HCT116 (cell line): ENCODE measurements at regions not wholly inside any gene's neighbourhood (a gene's known extent, or its start where the extent isn't known, plus 50 kb on each side); places are given as distances from the start of the nearest gene placed in this dataset.

Experiments used
- ATAC-seq: fragments of 200-7000 bp; cut with Tn5 transposase; 2 replicates; pipeline ENCODE4 v1.9.1; 2020; ENCODE audit warnings: mild to moderate bottlenecking, moderate library complexity
- BruUV-seq: library from RNA; stranded (reverse); fragments of 400-500 nt; replicated peaks from 2 replicates; lab custom pipeline; 2021; lab: Mats Ljungman, UMichigan
- CTCF ChIA-PET: fragments of 300-600 bp; sonication (Branson Sonifier 250); formaldehyde crosslinking; loops from one replicate; lab custom pipeline; 2021; ENCODE audit warnings: antibody characterized with exemption; lab: Charles Lee
- POLR2A ChIA-PET: fragments of 300-600, 350-600 bp; sonication (Branson Sonifier 250); formaldehyde crosslinking; loops from one replicate; lab custom pipeline; 2021; ENCODE audit warnings: antibody characterized with exemption; lab: Charles Lee
- RAD21 ChIA-PET, 2 experiments: fragments of 300-600 bp; sonication (Branson Sonifier 250); formaldehyde crosslinking; loops; one replicate each; lab custom pipeline; 2023; ENCODE audit warnings: low total read pairs in 2 of 2; ENCODE audit not compliant: uncharacterized antibody in 2 of 2, unreplicated experiment in 2 of 2, low non-redundant PET in 1 of 2; lab: Charles Lee
- DNase-seq: peaks from one replicate; pipeline ENCODE4 v3.0.0-alpha.2; 2010; ENCODE audit warnings: low read depth, low spot score
- H2AFZ ChIP-seq: fragments of 200-600 bp; shearing (Covaris generic), sonication (generic); 2 replicates; pipeline ENCODE4 v1.6.1; 2017; ENCODE audit warnings: low read depth, mixed run types, mixed read lengths, antibody characterized with exemption, low read length; ENCODE audit not compliant: poor library complexity, severe bottlenecking
- H3K27ac ChIP-seq: 2 replicates; pipeline ENCODE4 v1.5.1; 2012; ENCODE audit warnings: low read depth, low read length
- H3K27me3 ChIP-seq: fragments of 200-600 bp; sonication (generic); 2 replicates; pipeline ENCODE4 v1.6.1; 2016; ENCODE audit warnings: mixed run types, low read length, mixed read lengths; ENCODE audit not compliant: insufficient read depth
- H3K36me3 ChIP-seq, 2 experiments: fragments of 200-500 bp in 1 of 2; fragments of 200-600 bp in 1 of 2; sonication (Bioruptor generic) in 1 of 2; sonication (generic) in 1 of 2; 2 replicates each; pipeline versions ENCODE4 v1.5.1 to v1.6.1; 2014 to 2016; ENCODE audit warnings: low read length in 2 of 2, inconsistent platforms in 1 of 2, mixed read lengths in 1 of 2, mixed run types in 1 of 2; ENCODE audit not compliant: insufficient read depth in 2 of 2, control insufficient read depth in 1 of 2
- H3K4me1 ChIP-seq, 2 experiments: fragments of 200-600 bp in 1 of 2; sonication (generic) in 1 of 2; 2 replicates each; pipeline versions ENCODE4 v1.5.1 to v1.6.1; 2012 to 2017; ENCODE audit warnings: low read length in 2 of 2, inconsistent platforms in 1 of 2, mild to moderate bottlenecking in 1 of 2, mixed read lengths in 1 of 2, mixed run types in 1 of 2, moderate library complexity in 1 of 2; ENCODE audit not compliant: insufficient read depth in 2 of 2, control insufficient read depth in 1 of 2
- H3K4me2 ChIP-seq: fragments of 200-600 bp; sonication (generic); 2 replicates; pipeline ENCODE4 v1.6.1; 2017; ENCODE audit warnings: mixed run types, low read length, mixed read lengths
- H3K4me3 ChIP-seq, 2 experiments: fragments of 200-600 bp in 1 of 2; sonication (generic) in 1 of 2; replicated peaks in 1 of 2; 2 replicates each; pipeline ENCODE4 v1.5.1; 2011 to 2016; ENCODE audit warnings: low read length in 2 of 2, control low read depth in 1 of 2, low read depth in 1 of 2, mild to moderate bottlenecking in 1 of 2, mixed read lengths in 1 of 2, mixed run types in 1 of 2
- H3K79me2 ChIP-seq: fragments of 200-600 bp; sonication (generic); 2 replicates; pipeline ENCODE4 v1.6.1; 2017; ENCODE audit warnings: mild to moderate bottlenecking, mixed run types, low read length, moderate library complexity, mixed read lengths; ENCODE audit not compliant: insufficient read depth
- H3K9ac ChIP-seq: fragments of 200-600 bp; sonication (generic); 2 replicates; pipeline ENCODE4 v1.6.1; 2016; ENCODE audit warnings: low read length, mixed read lengths
- H3K9me2 ChIP-seq: fragments of 200-600 bp; sonication (generic), shearing (Covaris generic); 2 replicates; pipeline ENCODE4 v1.6.1; 2017; ENCODE audit warnings: mixed run types, mild to moderate bottlenecking, moderate library complexity; ENCODE audit not compliant: insufficient read depth
- H3K9me3 ChIP-seq, 2 experiments: fragments of 200-500 bp in 1 of 2; fragments of 200-600 bp in 1 of 2; sonication (Bioruptor generic) in 1 of 2; sonication (generic) in 1 of 2; 2 replicates each; pipeline ENCODE4 v1.6.1; 2014 to 2017; ENCODE audit warnings: low read length in 2 of 2, mixed read lengths in 2 of 2, inconsistent platforms in 1 of 2, low read depth in 1 of 2, mild to moderate bottlenecking in 1 of 2, mixed run types in 1 of 2, moderate library complexity in 1 of 2; ENCODE audit not compliant: control insufficient read depth in 1 of 2, insufficient read depth in 1 of 2
- H4K20me1 ChIP-seq: fragments of 200-600 bp; sonication (generic), shearing (Covaris generic); 2 replicates; pipeline ENCODE4 v1.6.1; 2017; ENCODE audit warnings: mixed run types, mild to moderate bottlenecking, moderate library complexity; ENCODE audit not compliant: insufficient read depth
- CBX3 ChIP-seq: IDR thresholded peaks from 2 replicates; pipeline ENCODE4 v1.6.1; 2012; ENCODE audit warnings: low read depth
- CEBPB ChIP-seq: IDR thresholded peaks from 2 replicates; pipeline ENCODE4 v1.6.1; 2012; ENCODE audit warnings: low read depth
- CTCF ChIP-seq, 3 experiments: fragments of 200-600 bp in 1 of 3; sonication (generic) in 1 of 3; IDR thresholded peaks in 2 of 3; conservative IDR thresholded peaks in 1 of 3; 2 replicates each; pipeline ENCODE4 v1.5.1; 2012 to 2017; ENCODE audit warnings: low read depth in 2 of 3, low read length in 2 of 3, antibody characterized with exemption in 1 of 3, borderline replicate concordance in 1 of 3, control low read depth in 1 of 3, mild to moderate bottlenecking in 1 of 3, mixed read lengths in 1 of 3, mixed run types in 1 of 3, moderate library complexity in 1 of 3; ENCODE audit not compliant: insufficient read depth in 1 of 3
- FOSL1 ChIP-seq: IDR thresholded peaks from 2 replicates; pipeline ENCODE4 v1.6.1; 2012; ENCODE audit warnings: low read depth
- JUND ChIP-seq: IDR thresholded peaks from 2 replicates; pipeline ENCODE4 v1.6.1; 2012
- MAX ChIP-seq: IDR thresholded peaks from 2 replicates; pipeline ENCODE4 v1.6.1; 2012
- POLR2A ChIP-seq: IDR thresholded peaks from 2 replicates; pipeline ENCODE4 v1.7.0; 2011; ENCODE audit warnings: borderline replicate concordance; ENCODE audit not compliant: insufficient read depth, insufficient read length; ENCODE audit errors: extremely low read depth
- RAD21 ChIP-seq: IDR thresholded peaks from 2 replicates; pipeline ENCODE4 v1.6.1; 2012; ENCODE audit warnings: low read depth, mild to moderate bottlenecking
- SIN3A ChIP-seq: IDR thresholded peaks from 2 replicates; pipeline ENCODE4 v1.6.1; 2012; ENCODE audit warnings: low read depth
- SP1 ChIP-seq: IDR thresholded peaks from 2 replicates; pipeline ENCODE4 v1.6.1; 2012; ENCODE audit warnings: low read depth
- SRF ChIP-seq: IDR thresholded peaks from 2 replicates; pipeline ENCODE4 v1.6.1; 2012; ENCODE audit warnings: low read depth
- TCF7L2 ChIP-seq: IDR thresholded peaks from 2 replicates; pipeline ENCODE4 v1.7.0; 2011; ENCODE audit warnings: borderline replicate concordance, inconsistent platforms; ENCODE audit not compliant: insufficient read depth, insufficient read length; ENCODE audit errors: extremely low read depth
- YY1 ChIP-seq: IDR thresholded peaks from 2 replicates; pipeline ENCODE4 v1.6.1; 2011; ENCODE audit warnings: low read length, low read depth, moderate library complexity, mild to moderate bottlenecking; ENCODE audit not compliant: insufficient replicate concordance; ENCODE audit errors: extremely low read depth
- ZNF274 ChIP-seq: fragments of 200-500 bp; sonication (Bioruptor generic); IDR thresholded peaks from 2 replicates; pipeline ENCODE4 v1.6.1; 2014; ENCODE audit warnings: mild to moderate bottlenecking, low read depth, low read length, inconsistent platforms
- intact Hi-C: fragments of 100-400 bp; cut with micrococcal nuclease; formaldehyde crosslinking; loops from 2 replicates; pipeline ENCODE4 v1.10.0; 2022
- TF ChIP-seq, protein P1 (sequence below): IDR thresholded peaks from 2 replicates; pipeline ENCODE4 v1.6.1; 2011; ENCODE audit warnings: mild to moderate bottlenecking, low read length, moderate library complexity; ENCODE audit not compliant: insufficient replicate concordance; ENCODE audit errors: extremely low read depth

- BruUV-seq = no TSS peak
- no peaks in the 10 kb centered on the region for H3K4me1 ChIP-seq
- CTCF ChIA-PET = no interaction called here
- H3K4me3 ChIP-seq = no peak overlapping the region
- ATAC-seq (no peak), DNase-seq (no peak)
- H3K9ac ChIP-seq = no peak overlapping the region
- POLR2A ChIA-PET = no interaction called here
- H3K9me2 ChIP-seq = no peaks in the 10 kb centered on the region
- H3K79me2 ChIP-seq = no peaks in the 10 kb centered on the region
- no peak overlapping the region for H3K4me2 ChIP-seq
- H3K27ac ChIP-seq = no peak overlapping the region
- no peak overlapping the region for H2AFZ ChIP-seq
- H3K9me3 ChIP-seq = no peaks in the 10 kb centered on the region
- intact Hi-C loops = no loop called here
- H3K36me3 ChIP-seq = no peaks in the 10 kb centered on the region
- TF ChIP-seq CBX3 (no peak), CTCF (IDR thresholded peaks at IDR 0.05 in 2 of 3, conservative IDR thresholded peaks at IDR 0.05 in 1 of 3; ENCODE audit: borderline replicate concordance in 1 of 3, insufficient read depth in 1 of 3, low read depth in 2 of 3, low read length in 2 of 3) (no peak)
- peaks cover 74% of the 10 kb centered on the region for H3K27me3 ChIP-seq
- RAD21 ChIA-PET = no interaction called here
- no peaks in the 10 kb centered on the region for H4K20me1 ChIP-seq
Observed at GRCh38 chr2:217412277-217412676, 552.4 kb upstream of the TNP1 start.

DNA sequence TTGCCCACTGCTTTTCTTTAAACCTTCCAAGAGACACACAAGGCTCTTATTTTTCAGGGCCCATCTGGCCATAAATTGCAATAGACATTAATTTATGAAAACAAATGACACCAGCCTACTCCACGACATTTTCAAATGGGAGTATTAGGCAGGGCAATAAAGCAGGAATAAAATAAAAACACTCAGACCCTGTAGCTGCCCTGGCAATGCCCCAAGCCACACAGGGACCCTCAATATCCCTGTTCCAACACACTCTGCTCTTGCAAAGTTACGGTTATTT lies 550.8 kb upstream of the TNP1 start:
- peaks cover 61% of the 10 kb centered on the region for H3K27me3 ChIP-seq
- no peaks in the 10 kb centered on the region for H3K79me2 ChIP-seq
- no peak for DNase-seq
- H3K4me3 ChIP-seq = no peak overlapping the region
- H2AFZ ChIP-seq = no peak overlapping the region
- BruUV-seq = no TSS peak
- no peaks in the 10 kb centered on the region for H3K4me1 ChIP-seq
- H3K4me2 ChIP-seq = no peak overlapping the region
- H3K9me2 ChIP-seq = no peaks in the 10 kb centered on the region
- no peaks in the 10 kb centered on the region for H3K9me3 ChIP-seq
- no peak overlapping the region for H3K27ac ChIP-seq
- CTCF ChIA-PET = no interaction called here
- POLR2A ChIA-PET = no interaction called here
- intact Hi-C loops = no loop called here
- RAD21 ChIA-PET = no interaction called here
- H3K9ac ChIP-seq = no peak overlapping the region
- no peaks in the 10 kb centered on the region for H3K36me3 ChIP-seq
- H4K20me1 ChIP-seq = no peaks in the 10 kb centered on the region
- ATAC-seq = no peak
- TF ChIP-seq SIN3A (no peak), MAX (no peak), FOSL1 (no peak), CEBPB (no peak), RAD21 (no peak), SP1 (no peak), SRF (no peak), TCF7L2 (no peak), YY1 (no peak), JUND (no peak), CTCF (IDR thresholded peaks at IDR 0.05 in 2 of 3, conservative IDR thresholded peaks at IDR 0.05 in 1 of 3; ENCODE audit: borderline replicate concordance in 1 of 3, insufficient read depth in 1 of 3, low read depth in 2 of 3, low read length in 2 of 3) (no peak), POLR2A (no peak), ZNF274 (no peak), CBX3 (no peak)
- TF ChIP-seq, protein P1, sequence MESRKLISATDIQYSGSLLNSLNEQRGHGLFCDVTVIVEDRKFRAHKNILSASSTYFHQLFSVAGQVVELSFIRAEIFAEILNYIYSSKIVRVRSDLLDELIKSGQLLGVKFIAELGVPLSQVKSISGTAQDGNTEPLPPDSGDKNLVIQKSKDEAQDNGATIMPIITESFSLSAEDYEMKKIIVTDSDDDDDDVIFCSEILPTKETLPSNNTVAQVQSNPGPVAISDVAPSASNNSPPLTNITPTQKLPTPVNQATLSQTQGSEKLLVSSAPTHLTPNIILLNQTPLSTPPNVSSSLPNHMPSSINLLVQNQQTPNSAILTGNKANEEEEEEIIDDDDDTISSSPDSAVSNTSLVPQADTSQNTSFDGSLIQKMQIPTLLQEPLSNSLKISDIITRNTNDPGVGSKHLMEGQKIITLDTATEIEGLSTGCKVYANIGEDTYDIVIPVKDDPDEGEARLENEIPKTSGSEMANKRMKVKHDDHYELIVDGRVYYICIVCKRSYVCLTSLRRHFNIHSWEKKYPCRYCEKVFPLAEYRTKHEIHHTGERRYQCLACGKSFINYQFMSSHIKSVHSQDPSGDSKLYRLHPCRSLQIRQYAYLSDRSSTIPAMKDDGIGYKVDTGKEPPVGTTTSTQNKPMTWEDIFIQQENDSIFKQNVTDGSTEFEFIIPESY = no peak
